ENCODE measurements at regions not wholly inside any gene's neighbourhood (a gene's known extent, or its start where the extent isn't known, plus 50 kb on each side); places are given as distances from the start of the nearest gene placed in this dataset.
A peak's percentile ranks its signal among the peaks of the same experiment; 100 is the strongest.

GRCh38 chr22:49350441-49351121 lies 477.1 kb downstream of the BRD1 start:
- TF ChIP-seq, protein P1, sequence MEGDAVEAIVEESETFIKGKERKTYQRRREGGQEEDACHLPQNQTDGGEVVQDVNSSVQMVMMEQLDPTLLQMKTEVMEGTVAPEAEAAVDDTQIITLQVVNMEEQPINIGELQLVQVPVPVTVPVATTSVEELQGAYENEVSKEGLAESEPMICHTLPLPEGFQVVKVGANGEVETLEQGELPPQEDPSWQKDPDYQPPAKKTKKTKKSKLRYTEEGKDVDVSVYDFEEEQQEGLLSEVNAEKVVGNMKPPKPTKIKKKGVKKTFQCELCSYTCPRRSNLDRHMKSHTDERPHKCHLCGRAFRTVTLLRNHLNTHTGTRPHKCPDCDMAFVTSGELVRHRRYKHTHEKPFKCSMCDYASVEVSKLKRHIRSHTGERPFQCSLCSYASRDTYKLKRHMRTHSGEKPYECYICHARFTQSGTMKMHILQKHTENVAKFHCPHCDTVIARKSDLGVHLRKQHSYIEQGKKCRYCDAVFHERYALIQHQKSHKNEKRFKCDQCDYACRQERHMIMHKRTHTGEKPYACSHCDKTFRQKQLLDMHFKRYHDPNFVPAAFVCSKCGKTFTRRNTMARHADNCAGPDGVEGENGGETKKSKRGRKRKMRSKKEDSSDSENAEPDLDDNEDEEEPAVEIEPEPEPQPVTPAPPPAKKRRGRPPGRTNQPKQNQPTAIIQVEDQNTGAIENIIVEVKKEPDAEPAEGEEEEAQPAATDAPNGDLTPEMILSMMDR (conservative IDR thresholded peaks at IDR 0.05; ENCODE audit: low read depth, low read length): no peak
- H3K4me3 ChIP-seq (ENCODE audit: low read depth, low read length): no peak overlapping the region
- DNase-seq (ENCODE audit: low read depth): peak; percentile 9

DNA sequence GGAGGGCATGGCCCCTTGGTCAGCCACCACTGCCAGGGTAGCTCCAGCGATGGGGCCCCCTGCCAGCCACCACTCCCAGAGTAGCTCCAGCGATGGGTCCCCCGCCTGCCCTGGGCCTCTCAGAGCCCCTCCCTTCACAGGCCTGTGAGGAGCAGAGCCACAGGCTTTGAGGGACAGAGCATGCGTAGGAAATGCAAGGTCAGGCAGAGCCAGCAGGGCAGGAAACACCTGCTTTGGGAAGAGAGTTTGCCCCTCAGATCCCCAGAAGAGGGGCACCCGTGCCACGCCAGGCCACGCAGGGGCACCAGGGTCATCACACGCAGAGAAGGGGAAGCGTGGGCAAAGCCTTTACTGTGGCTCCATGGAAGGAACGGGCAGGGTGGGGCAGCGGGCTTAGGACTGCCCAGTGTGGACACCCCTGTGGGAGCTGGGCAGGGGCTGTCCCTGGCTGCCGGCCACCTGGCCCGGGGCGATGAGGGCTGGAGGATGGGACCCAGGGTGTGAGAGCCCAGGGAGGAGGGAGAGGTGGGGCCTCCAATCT lies 477.8 kb downstream of the BRD1 start:
- TF ChIP-seq, protein P1 (conservative IDR thresholded peaks at IDR 0.05; ENCODE audit: low read depth, low read length): no peak
- DNase-seq (ENCODE audit: low read depth): no peak
- H3K4me3 ChIP-seq (ENCODE audit: low read depth, low read length): no peak overlapping the region

- TF ChIP-seq, protein P1 (conservative IDR thresholded peaks at IDR 0.05; ENCODE audit: low read depth, low read length): no peak
- no peak for DNase-seq (ENCODE audit: low read depth)
- no peak overlapping the region for H3K4me3 ChIP-seq (ENCODE audit: low read depth, low read length)
Measured at GRCh38 chr22:49349181-49349835, 478.4 kb downstream of the BRD1 start.

DNA sequence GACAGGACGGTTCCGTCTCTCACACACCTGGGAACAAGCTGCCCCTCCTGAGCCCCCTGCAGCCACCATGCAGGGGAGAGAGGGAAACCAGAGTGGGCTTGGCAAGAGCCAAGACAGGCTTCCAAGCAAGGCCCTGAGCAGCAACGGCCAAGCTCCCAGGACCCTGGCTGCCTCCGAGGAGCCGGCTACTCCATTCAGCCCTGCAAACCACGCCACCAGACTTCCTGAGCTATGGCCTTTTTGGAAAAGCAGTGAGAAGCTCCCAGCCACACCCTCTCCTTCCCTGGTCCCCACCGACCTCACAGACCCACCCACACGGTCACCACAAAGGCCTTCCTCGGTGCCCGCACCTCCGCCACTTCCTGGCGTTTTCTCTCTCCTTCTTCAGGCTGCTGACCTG lies 479.0 kb downstream of the BRD1 start:
- no peak overlapping the region for H3K4me3 ChIP-seq (ENCODE audit: low read depth, low read length)
- DNase-seq (ENCODE audit: low read depth): no peak
- TF ChIP-seq, protein P1 (conservative IDR thresholded peaks at IDR 0.05; ENCODE audit: low read depth, low read length): no peak

DNA sequence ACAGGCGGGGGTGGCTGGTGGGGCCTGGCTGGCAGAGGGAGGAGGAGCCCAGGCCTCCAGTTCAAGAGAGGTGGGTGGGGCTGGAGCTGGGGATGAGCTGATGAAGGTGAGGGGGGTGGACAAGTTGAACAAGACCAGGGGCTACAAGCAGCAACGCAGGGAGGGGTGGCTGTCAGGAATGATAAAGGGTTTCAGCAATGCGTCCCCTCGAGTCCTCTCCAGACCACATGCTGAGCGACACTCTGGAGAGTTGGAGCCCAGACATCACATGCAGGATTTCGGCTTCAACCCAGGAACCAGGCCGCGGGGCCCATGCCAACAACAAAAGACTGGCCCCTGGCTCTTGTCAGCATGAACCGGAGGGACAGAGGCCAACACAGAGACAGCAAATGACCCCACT lies 480.3 kb downstream of the BRD1 start:
- no peak overlapping the region for H3K4me3 ChIP-seq (ENCODE audit: low read depth, low read length)

DNA sequence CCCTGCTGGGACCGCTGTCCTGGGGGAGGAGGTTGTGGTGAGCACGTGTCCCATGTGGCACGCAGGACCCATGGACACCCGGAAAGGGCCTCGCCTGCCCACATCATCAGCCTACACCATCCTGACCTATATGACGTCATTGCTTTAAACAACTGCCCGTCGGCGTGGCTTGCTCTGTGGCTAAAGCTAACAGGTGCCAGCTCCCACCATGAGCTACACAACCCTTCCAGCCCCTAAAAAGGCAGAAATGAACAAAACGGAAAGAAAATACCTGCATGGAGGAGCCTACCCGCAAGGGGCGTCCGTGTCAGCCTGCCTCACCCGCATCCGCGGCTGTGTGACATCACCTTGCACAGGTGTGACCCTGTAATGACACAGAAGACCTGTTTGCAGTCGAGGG lies 481.8 kb downstream of the BRD1 start:
- no peak for DNase-seq (ENCODE audit: low read depth)
- no peak overlapping the region for H3K4me3 ChIP-seq (ENCODE audit: low read depth, low read length)
- TF ChIP-seq, protein P1 (conservative IDR thresholded peaks at IDR 0.05; ENCODE audit: low read depth, low read length): no peak

More for the DNA sequence above, 480.3 kb downstream of the BRD1 start:
- DNase-seq (ENCODE audit: low read depth): no peak
- TF ChIP-seq, protein P1 (conservative IDR thresholded peaks at IDR 0.05; ENCODE audit: low read depth, low read length): no peak
